ENCODE measurements at regions not wholly inside any gene's neighbourhood (a gene's known extent, or its start where the extent isn't known, plus 50 kb on each side); places are given as distances from the start of the nearest gene placed in this dataset.

- H2BK5ac ChIP-seq (ENCODE audit: low read depth, low read length): no peak overlapping the region
- H2BK20ac ChIP-seq (ENCODE audit: low read length): no peak overlapping the region
- H3K4me2 ChIP-seq (ENCODE audit: insufficient read depth in 1 of 2, low read depth in 2 of 2, low read length in 2 of 2): no peak overlapping the region; a peak in 2 of 4 replicates
- no peaks in the 10 kb centered on the region for H3K79me2 ChIP-seq (ENCODE audit: control insufficient read depth in 1 of 2, insufficient read depth in 2 of 2, low read length in 2 of 2)
- H3K23ac ChIP-seq (ENCODE audit: insufficient read length): no peak overlapping the region
- H2AK5ac ChIP-seq (ENCODE audit: low read depth, low read length): no peak overlapping the region
- H4K8ac ChIP-seq (ENCODE audit: extremely low read depth, insufficient read depth, low read length): no peak overlapping the region
- no peak overlapping the region for H2AFZ ChIP-seq (ENCODE audit: low read length)
- H3K9ac ChIP-seq (replicated peaks in 1 of 4; ENCODE audit: extremely low read depth in 1 of 4, low read depth in 3 of 4, low read length in 3 of 4): no peak overlapping the region
- no peak overlapping the region for H3K14ac ChIP-seq (ENCODE audit: insufficient read length)
- no peak overlapping the region for H4K91ac ChIP-seq (replicated peaks; ENCODE audit: insufficient read length, low read length)
- FAIRE-seq (peak; percentile 32), DNase-seq (ENCODE audit: low read depth in 1 of 2, low spot score in 2 of 2) (no peak)
- no peak overlapping the region for H2BK120ac ChIP-seq (replicated peaks; ENCODE audit: low read depth, low read length)
- H3K27me3 ChIP-seq (replicated peaks in 1 of 4; ENCODE audit: control insufficient read depth in 3 of 4, extremely low read depth in 1 of 4, insufficient read depth in 3 of 4, low read length in 3 of 4): no peaks in the 10 kb centered on the region
- H3K23me2 ChIP-seq (ENCODE audit: low read depth, low read length): no peaks in the 10 kb centered on the region
- H3K4ac ChIP-seq (replicated peaks; ENCODE audit: insufficient read length, low read depth, low read length): no peak overlapping the region
- no peak overlapping the region for H3K18ac ChIP-seq (ENCODE audit: extremely low read depth, low read length)
- no peak overlapping the region for H3K56ac ChIP-seq (replicated peaks; ENCODE audit: insufficient read length, low read depth, low read length)
- ChIA-PET CTCF (ENCODE audit: partially characterized antibody) (interaction anchor here (1.0 to 1.4 kb wide), 2 partner anchors 10 to 17 kb away, joined by 3 to 6 read pairs; no protein-coding TSS in a partner anchor), POLR2A (ENCODE audit: partially characterized antibody) (no interaction called here)
- no peak overlapping the region for H4K5ac ChIP-seq (ENCODE audit: insufficient read length, low read depth, low read length)
- no peaks in the 10 kb centered on the region for H4K20me1 ChIP-seq (replicated peaks in 1 of 2; ENCODE audit: control insufficient read depth in 1 of 2, insufficient read depth in 2 of 2, low read length in 2 of 2)
- 0 out of 8 replicates have a peak overlapping the region, but pooled peaks of 1 of the 4 experiments have one; percentile 19 for H3K4me3 ChIP-seq (ENCODE audit: extremely low read depth in 1 of 4, insufficient read depth in 2 of 4, low read depth in 3 of 4, low read length in 4 of 4)
- no peak overlapping the region for H2BK12ac ChIP-seq (ENCODE audit: low read depth, low read length)
- no peaks in the 10 kb centered on the region for H3K9me3 ChIP-seq (ENCODE audit: insufficient read depth in 2 of 2, low read depth in 1 of 2, low read length in 1 of 2)
- no peak overlapping the region for H2BK15ac ChIP-seq (ENCODE audit: low read length)
- no peaks in the 10 kb centered on the region for H3K79me1 ChIP-seq (ENCODE audit: low read depth, low read length)
- no peak for TF ChIP-seq SIX5 (IDR thresholded peaks at IDR 0.05; ENCODE audit: low read depth, low read length)
- TF ChIP-seq SIN3A (conservative IDR thresholded peaks at IDR 0.05 in 1 of 2, IDR thresholded peaks at IDR 0.05 in 1 of 2; ENCODE audit: low read depth in 1 of 2, low read length in 2 of 2): no peak
- no peak for TF ChIP-seq SP4 (IDR thresholded peaks at IDR 0.05; ENCODE audit: low read length)
- TF ChIP-seq TAF1 (IDR thresholded peaks at IDR 0.05; ENCODE audit: low read depth, low read length): no peak
- no peak for TF ChIP-seq CTBP2 (IDR thresholded peaks at IDR 0.05; ENCODE audit: borderline replicate concordance, insufficient read depth, insufficient read length, low read length)
- no peak for TF ChIP-seq RXRA (IDR thresholded peaks at IDR 0.05; ENCODE audit: insufficient read depth, low read depth, low read length)
- TF ChIP-seq BACH1 (IDR thresholded peaks at IDR 0.05; ENCODE audit: low read length): no peak
- TF ChIP-seq E2F6 (IDR thresholded peaks at IDR 0.05): no peak
- no peak for TF ChIP-seq SUZ12 (IDR thresholded peaks at IDR 0.05; ENCODE audit: low read length)
- TF ChIP-seq POLR2A (IDR thresholded peaks at IDR 0.05; ENCODE audit: control extremely low read depth in 1 of 2, low read depth in 2 of 2, low read length in 2 of 2): no peak
- no peak for TF ChIP-seq HDAC6 (IDR thresholded peaks at IDR 0.05; ENCODE audit: low read depth, low read length)
- TF ChIP-seq CBX5 (IDR thresholded peaks at IDR 0.05; ENCODE audit: low read depth, low read length): no peak
- no peak for TF ChIP-seq POLR2AphosphoS5 (IDR thresholded peaks at IDR 0.05; ENCODE audit: low read depth, low read length)
- TF ChIP-seq CBX8 (IDR thresholded peaks at IDR 0.05; ENCODE audit: borderline replicate concordance, low read depth, low read length): no peak
- H3K36me3 ChIP-seq (ENCODE audit: control insufficient read depth in 2 of 4, insufficient read depth in 4 of 4, low read length in 3 of 4): no peaks in the 10 kb centered on the region
- no peak overlapping the region for H3K27ac ChIP-seq (ENCODE audit: low read depth, low read length)
- H3K4me1 ChIP-seq (replicated peaks in 1 of 4; ENCODE audit: control insufficient read depth in 3 of 4, insufficient read depth in 4 of 4, low read length in 3 of 4): peaks cover 0 to 14% (median 0%) of the 10 kb centered on the region in 4 experiments; a peak in 3 of 7 replicates
Observed at GRCh38 chr11:104624021-104624420, 274.2 kb downstream of the CASP12 start.

Measured in H1 (cell line).